ENCODE measurements at regions not wholly inside any gene's neighbourhood (a gene's known extent, or its start where the extent isn't known, plus 50 kb on each side); places are given as distances from the start of the nearest gene placed in this dataset.
A peak's percentile ranks its signal among the peaks of the same experiment; 100 is the strongest.
"Not testable (repeated sequence)": the region's sequence is repeated elsewhere in the genome, so short reads cannot be mapped to it uniquely, and the experiment has no call there.

DNA sequence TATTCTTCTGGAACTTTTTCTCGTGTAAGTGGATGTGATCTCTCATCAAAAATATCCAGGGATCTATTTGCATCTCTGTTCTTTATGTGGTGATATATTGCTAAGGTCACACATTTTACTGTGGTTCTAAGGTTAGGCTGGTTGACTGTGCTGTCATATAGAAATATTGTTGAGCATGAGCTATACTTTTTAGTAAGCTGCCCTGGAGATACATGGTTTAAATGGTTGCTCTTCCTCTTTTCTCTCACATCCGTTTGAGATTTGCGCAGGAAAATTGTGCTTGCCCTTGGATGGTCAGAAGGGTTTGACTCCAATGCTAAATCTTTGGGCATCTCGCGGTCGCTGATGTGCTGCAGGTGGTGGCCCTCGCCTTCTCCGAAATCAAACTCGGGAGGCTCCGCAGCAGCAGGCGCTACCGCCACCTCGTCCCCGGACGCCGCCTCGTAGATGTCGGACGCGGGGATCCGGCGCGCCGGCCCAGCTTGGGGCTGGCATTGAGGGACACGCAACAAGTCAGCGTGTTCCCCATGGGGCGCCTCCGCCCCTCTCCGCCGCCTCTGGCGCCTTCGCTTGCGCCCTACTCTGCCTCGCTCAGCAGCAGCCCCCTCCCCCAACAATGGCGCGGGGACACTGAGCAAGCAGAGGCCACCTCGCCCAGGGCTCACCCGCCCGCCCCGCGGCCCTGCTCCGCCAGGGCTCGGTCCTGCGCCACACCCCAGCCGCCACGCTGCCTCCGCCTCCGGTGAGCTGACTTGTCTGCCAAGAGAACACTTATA is 154.5 kb downstream of the MSN start:
- DNase-seq (ENCODE audit: low spot score), result peak; percentile 16

DNA sequence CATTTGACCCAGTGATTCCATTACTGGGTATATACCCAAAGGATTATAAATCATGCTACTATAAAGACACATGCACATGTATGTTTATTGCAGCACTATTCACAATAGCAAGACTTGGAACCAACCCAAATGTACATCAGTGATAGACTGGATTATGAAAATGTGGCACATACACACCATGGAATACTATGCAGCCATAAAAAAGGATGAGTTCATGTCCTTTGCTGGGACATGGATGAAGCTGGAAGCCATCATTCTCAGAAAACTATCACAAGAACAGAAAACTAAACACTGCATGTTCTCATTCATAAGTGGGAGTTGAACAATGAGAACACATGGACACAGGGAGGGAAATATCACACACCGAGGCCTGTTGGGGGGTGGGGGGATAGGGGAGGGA is 152.5 kb downstream of the MSN start:
- DNase-seq (ENCODE audit: low spot score), result not testable (repeated sequence)

DNA sequence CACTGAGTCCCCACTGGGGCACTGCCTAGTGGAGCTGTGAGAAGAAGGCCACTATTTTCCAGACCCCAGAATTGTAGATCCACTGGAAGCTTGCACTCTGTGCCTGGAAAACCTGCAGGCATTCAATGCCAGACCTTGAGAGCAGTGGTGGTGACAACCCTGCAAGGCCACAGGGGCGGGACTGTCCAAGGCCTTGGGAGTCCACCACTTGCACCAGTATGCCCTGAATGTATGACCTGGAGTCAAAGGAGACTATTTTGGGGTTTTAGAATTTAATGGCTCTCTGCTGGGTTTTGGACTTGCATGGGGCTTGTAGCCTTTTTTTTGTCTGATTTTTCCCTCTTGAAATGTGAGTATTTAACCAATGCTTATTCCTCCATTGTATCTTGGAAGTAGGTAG is 145.8 kb downstream of the MSN start:
- no peak for DNase-seq (ENCODE audit: low spot score)

DNA sequence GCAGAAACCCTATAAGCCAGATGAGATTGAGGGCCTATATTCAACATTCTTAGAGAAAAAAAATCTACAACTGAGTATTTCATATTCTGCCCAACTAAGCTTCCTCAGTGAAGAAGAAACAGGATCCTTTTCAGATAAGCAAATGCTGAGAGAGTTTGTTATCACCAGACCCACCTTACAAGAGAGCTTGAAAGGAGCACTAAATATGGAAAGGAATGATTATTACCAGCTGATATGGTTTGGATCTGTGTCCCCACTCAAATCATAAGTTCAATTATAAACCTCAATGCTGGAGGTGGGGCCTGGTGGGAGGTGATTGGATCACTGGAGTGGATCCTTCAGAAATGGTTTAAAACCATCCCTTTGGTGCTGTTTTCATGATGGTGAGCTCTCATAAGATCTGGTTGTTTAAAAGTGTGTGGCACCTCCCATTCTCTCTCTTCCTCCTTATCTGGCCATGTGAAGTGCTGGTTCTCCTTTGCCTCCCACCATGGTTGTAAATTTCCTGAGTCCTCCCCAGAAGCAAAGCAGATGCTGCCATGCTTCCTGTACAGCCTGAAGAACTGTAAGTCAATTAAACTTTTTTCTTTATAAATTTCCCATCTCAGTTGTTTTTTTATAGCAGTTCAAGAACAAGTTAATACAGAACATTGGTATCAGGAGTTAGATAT is 144.2 kb downstream of the MSN start:
- no peak for DNase-seq (ENCODE audit: low spot score)
